PC-3 (cell line): ENCODE measurements at regions not wholly inside any gene's neighbourhood (a gene's known extent, or its start where the extent isn't known, plus 50 kb on each side); places are given as distances from the start of the nearest gene placed in this dataset.

Experiments used
- CTCF ChIP-seq: fragments of 300-600 bp; sonication (generic); conservative IDR thresholded peaks from 2 replicates; pipeline ENCODE4 v1.5.1; 2017; ENCODE audit warnings: antibody characterized with exemption, low read depth, mild to moderate bottlenecking, low read length
- EZH2 ChIP-seq: fragments of 300-600 bp; sonication (generic); IDR thresholded peaks from one replicate; pipeline ENCODE4 v1.6.1; 2017; ENCODE audit warnings: antibody characterized with exemption, mild to moderate bottlenecking, low read length; ENCODE audit not compliant: unreplicated experiment
- EZH2phosphoT487 ChIP-seq: fragments of 300-600 bp; sonication (generic); IDR thresholded peaks from 2 replicates; pipeline ENCODE4 v1.6.1; 2018; ENCODE audit warnings: mild to moderate bottlenecking, antibody characterized with exemption, low read length, borderline replicate concordance

GRCh38 chr12:66837311-66837627 lies 158.4 kb upstream of the GRIP1 start:
- no peak for TF ChIP-seq CTCF
- TF ChIP-seq EZH2 = no peak
- TF ChIP-seq EZH2phosphoT487 = no peak
